ENCODE measurements at regions not wholly inside any gene's neighbourhood (a gene's known extent, or its start where the extent isn't known, plus 50 kb on each side); places are given as distances from the start of the nearest gene placed in this dataset.

DNA sequence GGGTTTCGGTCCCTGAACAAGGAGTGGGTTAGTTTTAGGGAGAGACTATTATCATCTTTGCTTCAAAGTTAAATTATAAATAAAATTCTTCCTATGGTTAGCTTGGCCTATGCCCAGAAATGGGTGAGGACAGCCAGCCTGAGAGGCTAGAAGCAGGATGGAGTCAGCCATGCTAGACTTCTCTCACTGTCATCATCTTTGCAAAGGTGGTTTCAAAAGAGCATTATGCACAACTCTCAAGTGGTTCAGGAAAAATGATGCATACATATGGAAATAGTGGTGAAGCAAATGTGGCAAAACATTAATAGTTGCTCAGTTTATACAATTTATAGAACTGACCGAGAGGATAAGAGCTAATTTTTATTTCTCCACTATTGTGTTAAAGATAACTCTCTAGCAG is 124.3 kb upstream of the FOXN2 start:
- no peak overlapping the region for H3K4me3 ChIP-seq (ENCODE audit: insufficient read depth, low read length)
- no peak for DNase-seq (ENCODE audit: insufficient read length, low spot score, missing footprints)
- H3K9me3 ChIP-seq (ENCODE audit: low read depth, low read length): no peaks in the 10 kb centered on the region
- H3K79me2 ChIP-seq (ENCODE audit: insufficient read depth, low read length): no peaks in the 10 kb centered on the region
- H3K27me3 ChIP-seq (ENCODE audit: insufficient read depth, low read length): no peaks in the 10 kb centered on the region
- H3K4me1 ChIP-seq (ENCODE audit: insufficient read depth, low read length): no peaks in the 10 kb centered on the region
- TF ChIP-seq, protein P1, sequence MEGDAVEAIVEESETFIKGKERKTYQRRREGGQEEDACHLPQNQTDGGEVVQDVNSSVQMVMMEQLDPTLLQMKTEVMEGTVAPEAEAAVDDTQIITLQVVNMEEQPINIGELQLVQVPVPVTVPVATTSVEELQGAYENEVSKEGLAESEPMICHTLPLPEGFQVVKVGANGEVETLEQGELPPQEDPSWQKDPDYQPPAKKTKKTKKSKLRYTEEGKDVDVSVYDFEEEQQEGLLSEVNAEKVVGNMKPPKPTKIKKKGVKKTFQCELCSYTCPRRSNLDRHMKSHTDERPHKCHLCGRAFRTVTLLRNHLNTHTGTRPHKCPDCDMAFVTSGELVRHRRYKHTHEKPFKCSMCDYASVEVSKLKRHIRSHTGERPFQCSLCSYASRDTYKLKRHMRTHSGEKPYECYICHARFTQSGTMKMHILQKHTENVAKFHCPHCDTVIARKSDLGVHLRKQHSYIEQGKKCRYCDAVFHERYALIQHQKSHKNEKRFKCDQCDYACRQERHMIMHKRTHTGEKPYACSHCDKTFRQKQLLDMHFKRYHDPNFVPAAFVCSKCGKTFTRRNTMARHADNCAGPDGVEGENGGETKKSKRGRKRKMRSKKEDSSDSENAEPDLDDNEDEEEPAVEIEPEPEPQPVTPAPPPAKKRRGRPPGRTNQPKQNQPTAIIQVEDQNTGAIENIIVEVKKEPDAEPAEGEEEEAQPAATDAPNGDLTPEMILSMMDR (IDR thresholded peaks at IDR 0.05; ENCODE audit: extremely low read depth, low read depth, low read length): no peak
- H2AFZ ChIP-seq (ENCODE audit: low read length): no peak overlapping the region
- H3K36me3 ChIP-seq (ENCODE audit: insufficient read depth, low read length): no peaks in the 10 kb centered on the region
- no peaks in the 10 kb centered on the region for H4K20me1 ChIP-seq (ENCODE audit: insufficient read depth, low read length)
- no peak overlapping the region for H3K27ac ChIP-seq (ENCODE audit: low read depth, low read length)
- H3K4me2 ChIP-seq (ENCODE audit: insufficient read depth, low read length): no peak overlapping the region

DNA sequence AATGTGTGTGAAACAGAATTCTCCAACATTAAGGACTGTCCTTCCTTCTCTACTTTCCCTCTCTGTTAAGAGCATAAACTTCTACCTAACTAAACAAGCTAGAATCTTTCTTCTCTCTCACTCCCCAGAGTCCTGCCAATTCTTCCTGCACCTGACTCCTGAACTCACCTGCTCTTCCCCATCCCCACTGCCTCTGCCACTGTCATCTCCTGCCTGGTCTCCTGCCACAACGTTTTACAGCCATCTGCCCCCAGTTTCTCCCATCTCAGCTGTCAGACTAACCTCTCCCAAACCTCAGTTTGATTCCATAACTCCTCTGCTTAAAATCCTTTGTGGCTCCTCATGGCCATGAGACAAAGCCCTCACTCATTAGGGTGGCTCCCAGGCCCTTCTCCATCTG is 119.8 kb upstream of the FOXN2 start:
- H3K4me1 ChIP-seq (ENCODE audit: insufficient read depth, low read length): peaks cover 3% of the 10 kb centered on the region
- H3K79me2 ChIP-seq (ENCODE audit: insufficient read depth, low read length): no peaks in the 10 kb centered on the region
- no peaks in the 10 kb centered on the region for H3K27me3 ChIP-seq (ENCODE audit: insufficient read depth, low read length)
- no peaks in the 10 kb centered on the region for H3K9me3 ChIP-seq (ENCODE audit: low read depth, low read length)
- H3K27ac ChIP-seq (ENCODE audit: low read depth, low read length): no peak overlapping the region
- H3K4me3 ChIP-seq (ENCODE audit: insufficient read depth, low read length): no peak overlapping the region
- H4K20me1 ChIP-seq (ENCODE audit: insufficient read depth, low read length): no peaks in the 10 kb centered on the region
- no peaks in the 10 kb centered on the region for H3K36me3 ChIP-seq (ENCODE audit: insufficient read depth, low read length)
- H2AFZ ChIP-seq (ENCODE audit: low read length): no peak overlapping the region
- no peak for DNase-seq (ENCODE audit: insufficient read length, low spot score, missing footprints)
- H3K4me2 ChIP-seq (ENCODE audit: insufficient read depth, low read length): no peak overlapping the region
- TF ChIP-seq, protein P1 (IDR thresholded peaks at IDR 0.05; ENCODE audit: extremely low read depth, low read depth, low read length): no peak

DNA sequence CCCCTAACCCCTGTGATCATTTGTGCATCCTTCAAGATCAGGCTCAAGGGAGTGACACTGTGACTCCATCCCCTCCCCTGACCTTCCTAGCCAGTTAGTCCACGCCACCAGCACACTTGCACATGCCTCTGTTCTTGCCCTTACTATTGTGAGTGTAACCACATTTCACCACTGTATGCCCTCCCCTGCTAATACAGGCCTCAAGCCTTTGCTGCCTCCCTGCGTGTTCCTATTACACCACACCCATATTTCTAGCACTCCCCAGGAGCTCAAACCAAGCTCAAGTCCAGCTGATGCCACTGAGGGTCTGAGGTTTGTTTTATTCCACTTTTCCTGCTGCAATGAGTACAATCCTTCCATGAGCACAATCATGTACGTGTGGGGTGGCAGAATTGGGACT is 119.3 kb upstream of the FOXN2 start:
- Histone ChIP-seq H3K4me1 (ENCODE audit: insufficient read depth, low read length) (peaks cover 3% of the 10 kb centered on the region), H3K36me3 (ENCODE audit: insufficient read depth, low read length) (no peaks in the 10 kb centered on the region), H4K20me1 (ENCODE audit: insufficient read depth, low read length) (no peaks in the 10 kb centered on the region), H3K27me3 (ENCODE audit: insufficient read depth, low read length) (no peaks in the 10 kb centered on the region), H3K79me2 (ENCODE audit: insufficient read depth, low read length) (no peaks in the 10 kb centered on the region), H2AFZ (ENCODE audit: low read length) (no peak overlapping the region), H3K4me2 (ENCODE audit: insufficient read depth, low read length) (no peak overlapping the region), H3K27ac (ENCODE audit: low read depth, low read length) (no peak overlapping the region), H3K4me3 (ENCODE audit: insufficient read depth, low read length) (no peak overlapping the region), H3K9me3 (ENCODE audit: low read depth, low read length) (no peaks in the 10 kb centered on the region)
- TF ChIP-seq, protein P1 (IDR thresholded peaks at IDR 0.05; ENCODE audit: extremely low read depth, low read depth, low read length): no peak
- DNase-seq (ENCODE audit: insufficient read length, low spot score, missing footprints): no peak

DNA sequence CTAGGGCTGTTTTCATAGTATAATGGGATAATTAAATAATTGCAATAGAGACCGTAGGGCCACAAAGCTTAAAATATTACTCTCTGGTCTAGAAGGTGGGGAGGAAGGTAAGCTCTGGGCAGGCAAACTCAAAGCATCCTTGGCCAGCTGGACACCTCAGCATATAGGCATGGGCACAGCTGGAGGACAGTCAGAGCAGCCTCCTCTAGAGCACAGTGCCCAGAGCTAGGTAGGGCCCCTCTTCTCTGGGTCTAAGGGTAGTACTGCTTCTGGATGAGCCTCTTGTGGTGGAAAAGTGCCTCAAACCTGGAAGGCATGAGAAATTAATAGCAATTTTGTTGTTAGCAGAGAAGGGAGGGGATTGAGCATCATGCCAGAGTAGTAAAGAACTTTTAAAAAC is 116.9 kb upstream of the FOXN2 start:
- Histone ChIP-seq H3K4me2 (ENCODE audit: insufficient read depth, low read length) (no peak overlapping the region), H3K27me3 (ENCODE audit: insufficient read depth, low read length) (no peaks in the 10 kb centered on the region), H3K27ac (ENCODE audit: low read depth, low read length) (no peak overlapping the region), H3K79me2 (ENCODE audit: insufficient read depth, low read length) (no peaks in the 10 kb centered on the region), H3K4me3 (ENCODE audit: insufficient read depth, low read length) (no peak overlapping the region), H2AFZ (ENCODE audit: low read length) (no peak overlapping the region), H3K36me3 (ENCODE audit: insufficient read depth, low read length) (no peaks in the 10 kb centered on the region), H4K20me1 (ENCODE audit: insufficient read depth, low read length) (no peaks in the 10 kb centered on the region), H3K9me3 (ENCODE audit: low read depth, low read length) (no peaks in the 10 kb centered on the region), H3K4me1 (ENCODE audit: insufficient read depth, low read length) (peaks cover 3% of the 10 kb centered on the region)
- DNase-seq (ENCODE audit: insufficient read length, low spot score, missing footprints): no peak
- TF ChIP-seq, protein P1 (IDR thresholded peaks at IDR 0.05; ENCODE audit: extremely low read depth, low read depth, low read length): no peak

All from osteoblast (primary cell).